CD14-positive monocyte (primary cell): ENCODE measurements at regions not wholly inside any gene's neighbourhood (a gene's known extent, or its start where the extent isn't known, plus 50 kb on each side); places are given as distances from the start of the nearest gene placed in this dataset.

ENCODE experiments used
- DNase-seq, 3 donors: peaks; one replicate each; pipeline ENCODE4 v3.0.0-alpha.2; 2011 to 2022
- H2AFZ ChIP-seq: 2 replicates; pipeline ENCODE4 v1.6.0; 2012; ENCODE audit warnings: mild to moderate bottlenecking, low read depth, low read length, inconsistent platforms; ENCODE audit not compliant: insufficient read depth, poor library complexity, severe bottlenecking
- H3K27ac ChIP-seq, 2 donors: 1 replicate in 1 of 2; 2 replicates in 1 of 2; pipeline ENCODE4 v1.5.1; 2012 to 2013; ENCODE audit warnings: low read length in 2 of 2, control low read depth in 1 of 2, inconsistent platforms in 1 of 2, low read depth in 1 of 2, mild to moderate bottlenecking in 1 of 2
- H3K27me3 ChIP-seq, 2 donors: one replicate each; pipeline versions ENCODE4 v1.6.0 to v1.6.1; 2011 to 2013; ENCODE audit warnings: low read length in 2 of 2; ENCODE audit not compliant: control insufficient read depth in 2 of 2, insufficient read depth in 2 of 2
- H3K36me3 ChIP-seq, 2 donors: replicated peaks in 1 of 2; 1 replicate in 1 of 2; 2 replicates in 1 of 2; pipeline versions ENCODE4 v1.5.1 to v1.6.1; 2012 to 2013; ENCODE audit warnings: low read length in 2 of 2, control low read depth in 1 of 2, inconsistent platforms in 1 of 2, mild to moderate bottlenecking in 1 of 2; ENCODE audit not compliant: insufficient read depth in 2 of 2, control insufficient read depth in 1 of 2
- H3K4me1 ChIP-seq, 2 donors: 1 replicate in 1 of 2; 2 replicates in 1 of 2; pipeline versions ENCODE4 v1.5.1 to v1.6.1; 2012 to 2013; ENCODE audit warnings: low read length in 2 of 2, control low read depth in 1 of 2, inconsistent platforms in 1 of 2, mild to moderate bottlenecking in 1 of 2, moderate library complexity in 1 of 2; ENCODE audit not compliant: insufficient read depth in 2 of 2, control insufficient read depth in 1 of 2
- H3K4me2 ChIP-seq: replicated peaks from 2 replicates; pipeline ENCODE3; 2012; ENCODE audit warnings: low read length, moderate library complexity, mild to moderate bottlenecking; ENCODE audit not compliant: poor library complexity, severe bottlenecking; ENCODE audit errors: extremely low read depth
- H3K4me3 ChIP-seq, 3 experiments: fragments of 200-600 bp in 1 of 3; sonication (generic) in 1 of 3; replicated peaks in 1 of 3; 1 replicate in 2 of 3; 2 replicates in 1 of 3; pipeline ENCODE4 v1.5.1; 2011 to 2013; ENCODE audit warnings: low read length in 3 of 3, mild to moderate bottlenecking in 3 of 3, control low read depth in 2 of 3, low read depth in 2 of 3, inconsistent platforms in 1 of 3, moderate library complexity in 1 of 3
- H3K79me2 ChIP-seq: 2 replicates; pipeline ENCODE4 v1.6.0; 2012; ENCODE audit warnings: mild to moderate bottlenecking, control low read depth, inconsistent platforms, low read length, moderate library complexity; ENCODE audit not compliant: insufficient read depth
- H3K9ac ChIP-seq: 2 replicates; pipeline ENCODE4 v1.6.0; 2017; ENCODE audit warnings: low read length, mild to moderate bottlenecking; ENCODE audit not compliant: insufficient read depth, poor library complexity, severe bottlenecking
- H3K9me3 ChIP-seq, 2 donors: replicated peaks in 1 of 2; 1 replicate in 1 of 2; 2 replicates in 1 of 2; pipeline versions ENCODE4 v1.5.1 to v1.6.1; 2012 to 2013; ENCODE audit warnings: low read length in 2 of 2, control low read depth in 1 of 2; ENCODE audit not compliant: control insufficient read depth in 1 of 2, insufficient read depth in 1 of 2
- H4K20me1 ChIP-seq: 2 replicates; pipeline ENCODE4 v1.6.0; 2012; ENCODE audit warnings: mild to moderate bottlenecking, low read length, control low read depth, moderate library complexity; ENCODE audit not compliant: insufficient read depth
- H3K27ac Mint-ChIP-seq, 7 donors: one replicate each; pipeline ENCODE4 v1.8.0; 2020; ENCODE audit warnings: mild to moderate bottlenecking in 7 of 7, mixed read lengths in 7 of 7, moderate library complexity in 6 of 7, inconsistent platforms in 2 of 7
- H3K27me3 Mint-ChIP-seq, 3 donors: one replicate each; pipeline ENCODE4 v1.8.0; 2021 to 2022; ENCODE audit warnings: low read depth in 3 of 3, mild to moderate bottlenecking in 3 of 3, mixed read lengths in 3 of 3, moderate library complexity in 3 of 3, inconsistent platforms in 1 of 3
- H3K36me3 Mint-ChIP-seq, 2 donors: one replicate each; pipeline ENCODE4 v1.8.0; 2020; ENCODE audit warnings: mixed read lengths in 2 of 2, inconsistent platforms in 1 of 2, mild to moderate bottlenecking in 1 of 2
- H3K4me1 Mint-ChIP-seq: one replicate; pipeline ENCODE4 v1.8.0; 2020; ENCODE audit warnings: mild to moderate bottlenecking, mixed read lengths
- H3K4me3 Mint-ChIP-seq, 2 donors: one replicate each; pipeline ENCODE4 v1.8.0; 2020; ENCODE audit warnings: mild to moderate bottlenecking in 2 of 2, mixed read lengths in 2 of 2, moderate library complexity in 1 of 2
- H3K9me3 Mint-ChIP-seq, 7 donors: one replicate each; pipeline ENCODE4 v1.8.0; 2020 to 2022; ENCODE audit warnings: mixed read lengths in 7 of 7, mild to moderate bottlenecking in 6 of 7, moderate library complexity in 6 of 7, inconsistent platforms in 2 of 7
- CTCF ChIP-seq: fragments of 200-600 bp; IDR thresholded peaks from one replicate; pipeline ENCODE4 v1.8.0; 2022; ENCODE audit warnings: antibody characterized with exemption, mild to moderate bottlenecking
- whole genome bisulfite sequencing: methylation state at CpG from one replicate; pipeline ENCODE4 v1.1.5; 2013; ENCODE audit warnings: missing lambda C conversion rate; ENCODE audit not compliant: insufficient coverage; 5-methylcytosine and 5-hydroxymethylcytosine counted together
- intact Hi-C, 2 donors: fragments of 100-400 bp; cut with micrococcal nuclease; formaldehyde crosslinking; loops; one replicate each; pipeline versions ENCODE4 v1.15.0 to v1.15.1; 2023

- intact Hi-C loops: no loop called here
- Mint-ChIP-seq H3K27me3 (peaks cover 0 to 2% (median 0%) of the 10 kb centered on the region in 3 donors), H3K27ac (no peak overlapping the region), H3K36me3 (no peaks in the 10 kb centered on the region), H3K4me3 (no peak overlapping the region), H3K9me3 (peaks cover 0 to 12% (median 6%) of the 10 kb centered on the region in 7 donors), H3K4me1 (no peaks in the 10 kb centered on the region)
- Histone ChIP-seq H4K20me1 (no peaks in the 10 kb centered on the region), H3K4me3 (no peak overlapping the region), H3K27me3 (no peaks in the 10 kb centered on the region), H2AFZ (no peak overlapping the region), H3K9ac (no peak overlapping the region), H3K9me3 (peaks cover 0 to 13% of the 10 kb centered on the region in 2 donors), H3K4me2 (no peak overlapping the region), H3K27ac (no peak overlapping the region), H3K4me1 (no peaks in the 10 kb centered on the region), H3K36me3 (no peaks in the 10 kb centered on the region), H3K79me2 (no peaks in the 10 kb centered on the region)
- TF ChIP-seq CTCF: no peak
- no peak for DNase-seq
Measured at GRCh38 chr12:90827567-90827966, 127.4 kb downstream of the CCER1 start.

- 100% methylated on average over 1 of the region's 3 CpGs for WGBS
- peaks cover 0 to 13% of the 10 kb centered on the region in 2 donors for H3K9me3 ChIP-seq
- DNase-seq: no peak
Measured at GRCh38 chr12:90826036-90826435, 128.9 kb downstream of the CCER1 start.

More at GRCh38 chr12:90826036-90826435, 128.9 kb downstream of the CCER1 start:
- Histone ChIP-seq H3K4me1 (no peaks in the 10 kb centered on the region), H3K27me3 (no peaks in the 10 kb centered on the region), H3K27ac (no peak overlapping the region), H3K4me3 (no peak overlapping the region), H2AFZ (no peak overlapping the region), H3K9ac (no peak overlapping the region), H3K36me3 (no peaks in the 10 kb centered on the region), H3K79me2 (no peaks in the 10 kb centered on the region), H4K20me1 (no peaks in the 10 kb centered on the region), H3K4me2 (no peak overlapping the region)
- H3K4me1 Mint-ChIP-seq: no peaks in the 10 kb centered on the region
- H3K36me3 Mint-ChIP-seq: no peaks in the 10 kb centered on the region
- H3K27me3 Mint-ChIP-seq: peaks cover 0 to 2% (median 0%) of the 10 kb centered on the region in 3 donors
- H3K27ac Mint-ChIP-seq: no peak overlapping the region
- no peak overlapping the region for H3K4me3 Mint-ChIP-seq
- TF ChIP-seq CTCF: no peak
- intact Hi-C loops: no loop called here
- H3K9me3 Mint-ChIP-seq: peaks cover 0 to 10% (median 6%) of the 10 kb centered on the region in 7 donors
